MCF 10A (cell line): ENCODE measurements at regions not wholly inside any gene's neighbourhood (a gene's known extent, or its start where the extent isn't known, plus 50 kb on each side); places are given as distances from the start of the nearest gene placed in this dataset.

Source experiments
- BruUV-seq: library from RNA; stranded (reverse); fragments of 400-500 nt; replicated peaks from 2 replicates; lab custom pipeline; 2021; lab: Mats Ljungman, UMichigan
- CTCF ChIA-PET: fragments of 300-600 bp; sonication (Branson Sonifier 250); formaldehyde crosslinking; extraction: SDS; loops from one replicate; lab custom pipeline; 2021; ENCODE audit warnings: antibody characterized with exemption, inconsistent platforms; lab: Yijun Ruan, JAX
- POLR2A ChIA-PET: fragments of 300-600, 350-650 bp; sonication (Branson Sonifier 250); formaldehyde crosslinking; extraction: SDS; loops from one replicate; lab custom pipeline; 2020; ENCODE audit warnings: antibody characterized with exemption, inconsistent platforms; lab: Yijun Ruan, JAX
- DNase-seq: peaks from one replicate; pipeline ENCODE4 v3.0.0-alpha.2; 2018; ENCODE audit not compliant: unreplicated experiment
- H3K27ac Mint-ChIP-seq: one replicate; pipeline ENCODE4 v1.8.0; 2022; ENCODE audit warnings: mild to moderate bottlenecking, low read depth, mixed read lengths; ENCODE audit not compliant: unreplicated experiment
- H3K27me3 Mint-ChIP-seq: one replicate; pipeline ENCODE4 v1.8.0; 2022; ENCODE audit warnings: mixed read lengths; ENCODE audit not compliant: insufficient read depth, unreplicated experiment
- H3K36me3 Mint-ChIP-seq: one replicate; pipeline ENCODE4 v1.8.0; 2022; ENCODE audit warnings: mild to moderate bottlenecking, moderate library complexity, mixed read lengths; ENCODE audit not compliant: insufficient read depth, unreplicated experiment
- H3K4me1 Mint-ChIP-seq: one replicate; pipeline ENCODE4 v1.8.0; 2022; ENCODE audit warnings: mixed read lengths; ENCODE audit not compliant: insufficient read depth, unreplicated experiment
- H3K4me3 Mint-ChIP-seq: one replicate; pipeline ENCODE4 v1.8.0; 2022; ENCODE audit warnings: mild to moderate bottlenecking, moderate library complexity, mixed read lengths; ENCODE audit not compliant: unreplicated experiment
- H3K9me3 Mint-ChIP-seq: one replicate; pipeline ENCODE4 v1.8.0; 2022; ENCODE audit warnings: mixed read lengths; ENCODE audit not compliant: unreplicated experiment
- intact Hi-C: fragments of 100-400 bp; cut with micrococcal nuclease; formaldehyde crosslinking; loops from 2 replicates; pipeline ENCODE4 v1.14.1; 2022
- TF ChIP-seq, protein P1 (sequence below): fragments of 200-600 bp; IDR thresholded peaks from one replicate; pipeline ENCODE4 v1.8.0; 2022; ENCODE audit warnings: antibody characterized with exemption, mild to moderate bottlenecking; ENCODE audit not compliant: unreplicated experiment

- ChIA-PET POLR2A (no interaction called here), CTCF (interaction anchor here (0.6 kb wide), 1 partner anchor 15 kb away, joined by 4 read pairs; no protein-coding TSS in a partner anchor)
- Mint-ChIP-seq H3K9me3 (no peaks in the 10 kb centered on the region), H3K27ac (no peak overlapping the region), H3K4me3 (no peak overlapping the region), H3K27me3 (no peaks in the 10 kb centered on the region), H3K4me1 (peaks cover 6% of the 10 kb centered on the region), H3K36me3 (no peaks in the 10 kb centered on the region)
- no peak for DNase-seq
- BruUV-seq, result no TSS peak
- intact Hi-C loops, result no loop called here
- TF ChIP-seq, protein P1, sequence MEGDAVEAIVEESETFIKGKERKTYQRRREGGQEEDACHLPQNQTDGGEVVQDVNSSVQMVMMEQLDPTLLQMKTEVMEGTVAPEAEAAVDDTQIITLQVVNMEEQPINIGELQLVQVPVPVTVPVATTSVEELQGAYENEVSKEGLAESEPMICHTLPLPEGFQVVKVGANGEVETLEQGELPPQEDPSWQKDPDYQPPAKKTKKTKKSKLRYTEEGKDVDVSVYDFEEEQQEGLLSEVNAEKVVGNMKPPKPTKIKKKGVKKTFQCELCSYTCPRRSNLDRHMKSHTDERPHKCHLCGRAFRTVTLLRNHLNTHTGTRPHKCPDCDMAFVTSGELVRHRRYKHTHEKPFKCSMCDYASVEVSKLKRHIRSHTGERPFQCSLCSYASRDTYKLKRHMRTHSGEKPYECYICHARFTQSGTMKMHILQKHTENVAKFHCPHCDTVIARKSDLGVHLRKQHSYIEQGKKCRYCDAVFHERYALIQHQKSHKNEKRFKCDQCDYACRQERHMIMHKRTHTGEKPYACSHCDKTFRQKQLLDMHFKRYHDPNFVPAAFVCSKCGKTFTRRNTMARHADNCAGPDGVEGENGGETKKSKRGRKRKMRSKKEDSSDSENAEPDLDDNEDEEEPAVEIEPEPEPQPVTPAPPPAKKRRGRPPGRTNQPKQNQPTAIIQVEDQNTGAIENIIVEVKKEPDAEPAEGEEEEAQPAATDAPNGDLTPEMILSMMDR, result no peak
Observed at GRCh38 chr3:181461381-181461780, 250.3 kb upstream of the SOX2 start.

GRCh38 chr3:181459516-181459915 lies 252.2 kb upstream of the SOX2 start:
- no peaks in the 10 kb centered on the region for H3K9me3 Mint-ChIP-seq
- H3K36me3 Mint-ChIP-seq, result no peaks in the 10 kb centered on the region
- H3K4me3 Mint-ChIP-seq, result no peak overlapping the region
- BruUV-seq, result no TSS peak
- peaks cover 6% of the 10 kb centered on the region for H3K4me1 Mint-ChIP-seq
- H3K27ac Mint-ChIP-seq, result no peak overlapping the region
- no peaks in the 10 kb centered on the region for H3K27me3 Mint-ChIP-seq
- TF ChIP-seq, protein P1, result no peak
- intact Hi-C loops, result no loop called here
- DNase-seq, result no peak
- CTCF ChIA-PET, result interaction anchor here (0.6 to 0.7 kb wide), 2 partner anchors 23 to 568 kb away, joined by 3 read pairs; no protein-coding TSS in a partner anchor
- POLR2A ChIA-PET, result interaction anchor here (0.6 kb wide), 1 partner anchor 1134 kb away, joined by 3 read pairs; no protein-coding TSS in a partner anchor

DNA sequence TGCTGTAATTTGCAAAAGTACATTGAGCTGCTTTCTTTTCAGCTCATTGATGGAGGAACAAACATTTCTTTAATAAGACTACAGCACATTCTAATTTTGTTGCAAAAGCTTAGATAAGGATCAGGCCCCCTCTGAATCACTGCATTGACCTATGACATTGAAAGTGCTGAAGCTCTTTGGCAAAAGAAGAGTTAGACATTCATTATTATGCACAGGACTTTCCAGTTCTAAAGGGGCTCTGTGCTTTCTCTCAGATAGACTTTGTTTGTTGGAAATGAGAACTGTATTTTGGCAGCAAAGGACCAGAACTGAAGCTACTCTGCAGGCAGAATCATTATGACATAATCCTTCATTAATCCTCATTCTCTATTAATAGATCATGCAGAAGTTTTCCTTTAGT lies 252.9 kb upstream of the SOX2 start:
- Mint-ChIP-seq H3K36me3 (no peaks in the 10 kb centered on the region), H3K4me1 (peaks cover 6% of the 10 kb centered on the region), H3K27me3 (no peaks in the 10 kb centered on the region), H3K4me3 (no peak overlapping the region), H3K27ac (no peak overlapping the region), H3K9me3 (no peaks in the 10 kb centered on the region)
- ChIA-PET POLR2A (no interaction called here), CTCF (interaction anchor here (0.6 to 0.7 kb wide), 3 partner anchors 67 to 569 kb away, joined by 3 read pairs; no protein-coding TSS in a partner anchor)
- TF ChIP-seq, protein P1, result no peak
- intact Hi-C loops, result no loop called here
- no TSS peak for BruUV-seq
- no peak for DNase-seq

DNA sequence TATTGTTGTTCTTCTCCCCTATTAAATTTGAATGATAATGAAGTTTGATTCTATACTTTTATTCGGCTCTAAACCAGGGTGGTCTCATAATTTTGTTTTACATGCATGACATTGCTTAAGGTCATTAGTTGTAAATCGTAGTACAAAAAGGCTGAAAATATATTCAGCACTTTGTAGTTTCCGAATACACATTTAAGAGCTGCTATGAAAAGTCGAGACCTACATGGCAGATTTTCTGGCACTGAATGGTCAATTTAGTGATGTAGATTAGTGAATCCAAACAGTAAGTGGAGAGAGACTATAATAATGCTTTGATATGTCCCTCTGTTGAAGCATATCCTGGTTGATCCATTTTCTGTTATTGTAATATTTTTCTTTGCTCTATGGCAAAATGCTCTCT lies 254.0 kb upstream of the SOX2 start:
- ChIA-PET CTCF (no interaction called here), POLR2A (interaction anchor here (0.7 kb wide), 1 partner anchor 60 kb away, joined by 3 read pairs; no protein-coding TSS in a partner anchor)
- no peaks in the 10 kb centered on the region for H3K27me3 Mint-ChIP-seq
- no TSS peak for BruUV-seq
- no peaks in the 10 kb centered on the region for H3K36me3 Mint-ChIP-seq
- peaks cover 6% of the 10 kb centered on the region for H3K4me1 Mint-ChIP-seq
- DNase-seq, result no peak
- H3K27ac Mint-ChIP-seq, result no peak overlapping the region
- H3K9me3 Mint-ChIP-seq, result no peaks in the 10 kb centered on the region
- no peak overlapping the region for H3K4me3 Mint-ChIP-seq
- intact Hi-C loops, result no loop called here
- TF ChIP-seq, protein P1, result no peak
